Lower leg skin (tissue), 3 donors: ENCODE measurements at regions not wholly inside any gene's neighbourhood (a gene's known extent, or its start where the extent isn't known, plus 50 kb on each side); places are given as distances from the start of the nearest gene placed in this dataset.

Experiments used
- CTCF ChIP-seq, 3 donors: fragments of 450-650 bp; IDR thresholded peaks; one replicate each; pipeline ENCODE4 v1.5.1; 2016; ENCODE audit warnings: antibody characterized with exemption in 3 of 3, mild to moderate bottlenecking in 3 of 3, moderate library complexity in 2 of 3
- POLR2A ChIP-seq, 2 donors: fragments of 450-650 bp; IDR thresholded peaks; one replicate each; pipeline ENCODE4 v1.6.1; 2016 to 2017; ENCODE audit warnings: antibody characterized with exemption in 2 of 2, mild to moderate bottlenecking in 1 of 2, moderate library complexity in 1 of 2

- TF ChIP-seq CTCF (IDR thresholded peaks at IDR 0.05) (no peak), POLR2A (IDR thresholded peaks at IDR 0.05) (no peak)
Observed at GRCh38 chrX:69024161-69024736, 141.0 kb downstream of the PJA1 start.
